ENCODE measurements at regions not wholly inside any gene's neighbourhood (a gene's known extent, or its start where the extent isn't known, plus 50 kb on each side); places are given as distances from the start of the nearest gene placed in this dataset.
"Not testable (repeated sequence)": the region's sequence is repeated elsewhere in the genome, so short reads cannot be mapped to it uniquely, and the experiment has no call there.

DNA sequence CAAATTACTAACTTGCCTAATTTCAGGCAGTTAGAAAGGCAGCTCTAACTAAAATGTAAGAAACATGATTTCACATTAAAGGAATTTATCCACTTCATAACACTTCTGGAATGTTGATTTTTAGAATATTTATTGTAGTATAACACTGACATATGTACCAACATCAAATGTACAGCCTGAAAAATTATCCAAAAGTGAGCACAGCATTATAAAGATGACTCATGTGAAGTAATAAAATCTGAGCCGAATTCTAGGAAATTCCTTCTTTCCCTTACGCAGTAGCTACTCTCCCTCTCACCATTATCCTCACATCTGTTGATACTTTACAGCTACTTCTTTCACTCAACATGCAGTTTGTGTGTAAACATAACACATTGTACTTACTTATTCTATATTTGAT is 610.6 kb downstream of the ZWINT start:
- no peaks in the 10 kb centered on the region for H3K27me3 ChIP-seq (ENCODE audit: insufficient read depth in 3 of 3, low read length in 2 of 3)
- no peak for TF ChIP-seq CTCF (IDR thresholded peaks at IDR 0.05)
- no peaks in the 10 kb centered on the region for H3K36me3 ChIP-seq (ENCODE audit: insufficient read depth in 1 of 2, low read depth in 1 of 2)
- no peak for ATAC-seq
- 36 to 38% (median 37%) methylated on average over 2 of the region's 2 CpGs for WGBS, 3 donors
- no peak for DNase-seq
- intact Hi-C loops (cut with DNase I), result no loop called here
- no peak overlapping the region for H3K4me3 ChIP-seq
- H3K9me3 ChIP-seq, result no peaks in the 10 kb centered on the region
- no peaks in the 10 kb centered on the region for H3K4me1 ChIP-seq
- no peak overlapping the region for H3K27ac ChIP-seq

- H3K27me3 ChIP-seq (ENCODE audit: insufficient read depth in 3 of 3, low read length in 2 of 3), result no peaks in the 10 kb centered on the region
- H3K27ac ChIP-seq, result no peak overlapping the region
- WGBS, 3 donors, result 25 to 50% (median 48%) methylated on average over 3 of the region's 3 CpGs
- ATAC-seq (no peak), DNase-seq (no peak)
- H3K4me3 ChIP-seq, result no peak overlapping the region
- H3K4me1 ChIP-seq, result no peaks in the 10 kb centered on the region
- no peaks in the 10 kb centered on the region for H3K36me3 ChIP-seq (ENCODE audit: insufficient read depth in 1 of 2, low read depth in 1 of 2)
- intact Hi-C loops (cut with DNase I), result no loop called here
- no peak for TF ChIP-seq CTCF (IDR thresholded peaks at IDR 0.05)
- H3K9me3 ChIP-seq, result no peaks in the 10 kb centered on the region
Observed at GRCh38 chr10:55747244-55747643, 613.8 kb downstream of the ZWINT start.

GRCh38 chr10:55746002-55746401 is 615.1 kb downstream of the ZWINT start:
- no peak for DNase-seq
- no peak for TF ChIP-seq CTCF (IDR thresholded peaks at IDR 0.05)
- intact Hi-C loops (cut with DNase I), result no loop called here

GRCh38 chr10:55742487-55742886 is 618.6 kb downstream of the ZWINT start:
- no peak for TF ChIP-seq CTCF (IDR thresholded peaks at IDR 0.05)
- H3K9me3 ChIP-seq, result no peaks in the 10 kb centered on the region
- DNase-seq (no peak), ATAC-seq (no peak)
- intact Hi-C loops (cut with DNase I), result no loop called here
- H3K27ac ChIP-seq, result no peak overlapping the region
- H3K27me3 ChIP-seq (ENCODE audit: insufficient read depth in 3 of 3, low read length in 2 of 3), result no peaks in the 10 kb centered on the region
- H3K4me1 ChIP-seq, result no peaks in the 10 kb centered on the region
- 64 to 72% (median 65%) methylated on average over 2 of the region's 2 CpGs for WGBS, 3 donors
- no peak overlapping the region for H3K4me3 ChIP-seq
- no peaks in the 10 kb centered on the region for H3K36me3 ChIP-seq (ENCODE audit: insufficient read depth in 1 of 2, low read depth in 1 of 2)

More at GRCh38 chr10:55746002-55746401, 615.1 kb downstream of the ZWINT start:
- no peaks in the 10 kb centered on the region for H3K27me3 ChIP-seq (ENCODE audit: insufficient read depth in 3 of 3, low read length in 2 of 3)
- H3K9me3 ChIP-seq, result no peaks in the 10 kb centered on the region
- H3K27ac ChIP-seq, result no peak overlapping the region
- 60 to 69% (median 67%) methylated on average over 1 of the region's 1 CpG for WGBS, 3 donors
- H3K4me1 ChIP-seq, result no peaks in the 10 kb centered on the region
- H3K36me3 ChIP-seq (ENCODE audit: insufficient read depth in 1 of 2, low read depth in 1 of 2), result no peaks in the 10 kb centered on the region
- ATAC-seq, result no peak
- H3K4me3 ChIP-seq, result no peak overlapping the region

DNA sequence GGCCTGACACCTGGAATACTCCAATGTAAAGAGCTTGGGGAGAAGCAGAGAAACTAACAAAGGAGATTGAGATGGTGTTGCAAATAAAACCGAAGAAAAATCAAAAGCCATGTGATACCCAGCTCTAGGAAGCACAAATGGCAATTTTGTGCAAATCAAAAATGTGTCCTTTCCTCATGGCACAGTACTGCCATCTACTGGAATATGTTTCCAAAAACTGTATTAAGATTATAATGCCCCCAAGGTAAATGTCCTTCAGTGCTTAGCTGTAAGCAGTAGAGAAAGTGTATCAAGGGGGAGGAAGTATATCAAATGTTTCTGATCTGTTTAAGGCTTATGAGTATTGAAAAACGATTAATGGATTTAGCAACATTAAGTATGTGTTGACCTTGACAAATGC is 620.3 kb downstream of the ZWINT start:
- ATAC-seq; intact Hi-C loops (cut with DNase I); H3K36me3 ChIP-seq (ENCODE audit: insufficient read depth in 1 of 2, low read depth in 1 of 2); H3K4me3 ChIP-seq; H3K4me1 ChIP-seq; DNase-seq; H3K27ac ChIP-seq; H3K27me3 ChIP-seq (ENCODE audit: insufficient read depth in 3 of 3, low read length in 2 of 3); H3K9me3 ChIP-seq: not testable (repeated sequence)
- 6 to 26% (median 14%) methylated on average over 1 to 2 of the region's 2 CpGs for WGBS, 3 donors

Data from psoas muscle (tissue), 7 donors.